Thoracic aorta (tissue), 2 donors: ENCODE measurements at regions not wholly inside any gene's neighbourhood (a gene's known extent, or its start where the extent isn't known, plus 50 kb on each side); places are given as distances from the start of the nearest gene placed in this dataset.

Experiments used
- ATAC-seq: fragments of 150-250 bp; one replicate; pipeline ENCODE4 v1.8.0; 2017; ENCODE audit warnings: low read depth; ENCODE audit not compliant: insufficient number of reproducible peaks, low FRiP score
- DNase-seq: peaks from one replicate; pipeline ENCODE4 v3.0.0-alpha.2; 2020; ENCODE audit warnings: low spot score
- H3K27ac ChIP-seq, 2 donors: fragments of 200-600 bp; sonication (generic); 1 replicate in 1 of 2; 2 replicates in 1 of 2; pipeline ENCODE4 v1.5.1; 2016; ENCODE audit warnings: mild to moderate bottlenecking in 2 of 2, moderate library complexity in 2 of 2
- H3K27me3 ChIP-seq: fragments of 200-600 bp; sonication (generic); replicated peaks from 2 replicates; pipeline ENCODE4 v1.6.0; 2016; ENCODE audit warnings: mild to moderate bottlenecking; ENCODE audit not compliant: insufficient read depth
- H3K36me3 ChIP-seq: fragments of 200-600 bp; sonication (generic); one replicate; pipeline ENCODE4 v1.5.1; 2016
- H3K4me1 ChIP-seq, 2 donors: fragments of 200-600 bp; sonication (generic); 1 replicate in 1 of 2; 2 replicates in 1 of 2; pipeline versions ENCODE4 v1.5.1 to v1.6.0; 2016; ENCODE audit warnings: low read depth in 2 of 2, mild to moderate bottlenecking in 1 of 2; ENCODE audit not compliant: control insufficient read depth in 1 of 2
- H3K4me3 ChIP-seq: fragments of 200-600 bp; sonication (generic); 2 replicates; pipeline ENCODE4 v1.5.1; 2016; ENCODE audit warnings: mild to moderate bottlenecking
- H3K9me3 ChIP-seq: fragments of 200-600 bp; sonication (generic); 2 replicates; pipeline ENCODE4 v1.5.1; 2016
- TF ChIP-seq, protein P1 (sequence below): fragments of 200-600 bp; sonication (generic); IDR thresholded peaks from one replicate; pipeline ENCODE4 v1.5.1; 2019; ENCODE audit warnings: antibody characterized with exemption

DNA sequence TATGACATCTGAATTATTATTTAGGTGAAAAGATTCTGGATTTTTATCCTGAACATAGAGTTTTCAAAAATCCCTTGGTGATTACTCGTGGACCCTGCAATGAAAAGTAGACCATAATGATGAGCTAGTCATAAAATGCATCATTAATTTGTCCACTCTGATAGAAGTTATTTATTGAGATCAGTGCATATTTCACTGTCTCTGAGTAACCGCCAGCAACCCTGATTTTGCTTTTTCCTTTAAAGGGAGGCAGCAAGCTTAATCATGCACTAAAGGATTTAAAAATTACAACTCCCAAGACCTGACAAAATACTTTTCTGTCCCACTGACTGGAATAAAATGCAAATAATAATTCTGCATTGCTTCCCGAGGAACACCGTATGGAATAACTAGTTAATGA lies 259.6 kb upstream of the DPPA4 start:
- DNase-seq (no peak), ATAC-seq (no peak)
- Histone ChIP-seq H3K4me3 (no peak overlapping the region), H3K27me3 (no peaks in the 10 kb centered on the region), H3K4me1 (no peaks in the 10 kb centered on the region), H3K27ac (no peak overlapping the region), H3K9me3 (peaks cover 10% of the 10 kb centered on the region), H3K36me3 (no peaks in the 10 kb centered on the region)
- TF ChIP-seq, protein P1, sequence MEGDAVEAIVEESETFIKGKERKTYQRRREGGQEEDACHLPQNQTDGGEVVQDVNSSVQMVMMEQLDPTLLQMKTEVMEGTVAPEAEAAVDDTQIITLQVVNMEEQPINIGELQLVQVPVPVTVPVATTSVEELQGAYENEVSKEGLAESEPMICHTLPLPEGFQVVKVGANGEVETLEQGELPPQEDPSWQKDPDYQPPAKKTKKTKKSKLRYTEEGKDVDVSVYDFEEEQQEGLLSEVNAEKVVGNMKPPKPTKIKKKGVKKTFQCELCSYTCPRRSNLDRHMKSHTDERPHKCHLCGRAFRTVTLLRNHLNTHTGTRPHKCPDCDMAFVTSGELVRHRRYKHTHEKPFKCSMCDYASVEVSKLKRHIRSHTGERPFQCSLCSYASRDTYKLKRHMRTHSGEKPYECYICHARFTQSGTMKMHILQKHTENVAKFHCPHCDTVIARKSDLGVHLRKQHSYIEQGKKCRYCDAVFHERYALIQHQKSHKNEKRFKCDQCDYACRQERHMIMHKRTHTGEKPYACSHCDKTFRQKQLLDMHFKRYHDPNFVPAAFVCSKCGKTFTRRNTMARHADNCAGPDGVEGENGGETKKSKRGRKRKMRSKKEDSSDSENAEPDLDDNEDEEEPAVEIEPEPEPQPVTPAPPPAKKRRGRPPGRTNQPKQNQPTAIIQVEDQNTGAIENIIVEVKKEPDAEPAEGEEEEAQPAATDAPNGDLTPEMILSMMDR = no peak

DNA sequence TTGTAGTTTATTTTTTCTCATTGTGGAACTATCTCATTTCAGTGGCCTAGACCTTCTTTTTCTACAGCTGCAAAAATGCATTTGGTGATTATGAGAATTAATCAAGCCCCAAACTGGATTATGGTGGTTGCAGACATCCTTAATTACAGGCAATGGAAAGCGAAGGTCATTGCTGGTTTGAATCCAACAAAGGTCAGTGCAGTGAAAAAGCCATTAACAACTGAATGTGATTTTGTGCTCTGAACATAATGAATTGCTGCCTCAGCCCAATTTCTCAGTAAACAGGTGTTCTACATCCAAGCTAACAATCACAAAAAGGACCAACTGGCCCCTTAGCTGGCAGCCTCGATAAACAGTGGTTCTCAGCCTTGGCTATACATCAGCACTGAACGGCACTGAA lies 260.1 kb upstream of the DPPA4 start:
- Histone ChIP-seq H3K27me3 (no peaks in the 10 kb centered on the region), H3K9me3 (peaks cover 10% of the 10 kb centered on the region), H3K4me1 (no peaks in the 10 kb centered on the region), H3K36me3 (no peaks in the 10 kb centered on the region), H3K4me3 (no peak overlapping the region), H3K27ac (no peak overlapping the region)
- DNase-seq = no peak
- TF ChIP-seq, protein P1 = no peak
- ATAC-seq = no peak

DNA sequence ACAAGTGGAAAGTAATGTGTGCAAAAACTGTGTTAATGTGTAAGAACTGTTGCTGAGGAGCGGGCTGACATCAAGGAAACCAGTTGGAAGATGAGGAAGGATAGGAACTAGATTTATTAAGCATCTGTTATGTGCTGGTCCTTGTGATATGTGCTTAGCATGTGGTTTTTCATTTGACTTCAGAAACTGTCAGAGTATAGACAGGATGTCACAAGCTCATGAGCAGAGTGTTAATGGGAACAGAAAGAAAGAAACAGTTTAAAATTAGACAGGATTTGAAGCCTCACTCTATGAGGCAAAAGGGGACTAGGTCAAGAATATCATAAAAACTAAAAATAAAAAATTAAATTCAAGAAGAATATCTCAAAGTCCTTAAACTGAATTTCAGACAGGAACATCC lies 270.6 kb upstream of the DPPA4 start:
- Histone ChIP-seq H3K9me3 (no peaks in the 10 kb centered on the region), H3K4me1 (no peaks in the 10 kb centered on the region), H3K27ac (no peak overlapping the region), H3K27me3 (no peaks in the 10 kb centered on the region), H3K4me3 (no peak overlapping the region), H3K36me3 (no peaks in the 10 kb centered on the region)
- TF ChIP-seq, protein P1 = no peak
- ATAC-seq = no peak
- no peak for DNase-seq

DNA sequence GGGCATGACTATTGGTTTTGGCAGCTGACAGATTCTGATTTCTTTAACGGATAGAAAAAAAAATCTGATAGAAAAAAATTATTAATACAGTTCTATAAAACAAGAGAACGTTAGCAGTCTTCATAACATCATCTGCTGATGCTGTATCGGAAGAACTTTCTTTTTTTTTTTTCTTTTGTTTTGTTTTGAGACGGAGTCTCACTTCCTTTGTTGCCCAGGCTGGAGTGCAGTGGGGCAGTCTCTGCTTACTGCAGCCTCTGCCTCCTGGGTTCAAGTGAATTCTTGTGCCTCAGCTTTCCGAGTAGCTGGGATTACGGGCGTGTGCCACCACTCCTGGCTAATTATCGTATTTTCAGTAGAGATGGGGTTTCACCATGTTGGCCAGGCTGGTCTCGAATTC lies 271.2 kb upstream of the DPPA4 start:
- DNase-seq (no peak), ATAC-seq (no peak)
- Histone ChIP-seq H3K27ac (no peak overlapping the region), H3K4me3 (no peak overlapping the region), H3K4me1 (no peaks in the 10 kb centered on the region), H3K27me3 (no peaks in the 10 kb centered on the region), H3K36me3 (no peaks in the 10 kb centered on the region), H3K9me3 (no peaks in the 10 kb centered on the region)
- TF ChIP-seq, protein P1 = no peak

DNA sequence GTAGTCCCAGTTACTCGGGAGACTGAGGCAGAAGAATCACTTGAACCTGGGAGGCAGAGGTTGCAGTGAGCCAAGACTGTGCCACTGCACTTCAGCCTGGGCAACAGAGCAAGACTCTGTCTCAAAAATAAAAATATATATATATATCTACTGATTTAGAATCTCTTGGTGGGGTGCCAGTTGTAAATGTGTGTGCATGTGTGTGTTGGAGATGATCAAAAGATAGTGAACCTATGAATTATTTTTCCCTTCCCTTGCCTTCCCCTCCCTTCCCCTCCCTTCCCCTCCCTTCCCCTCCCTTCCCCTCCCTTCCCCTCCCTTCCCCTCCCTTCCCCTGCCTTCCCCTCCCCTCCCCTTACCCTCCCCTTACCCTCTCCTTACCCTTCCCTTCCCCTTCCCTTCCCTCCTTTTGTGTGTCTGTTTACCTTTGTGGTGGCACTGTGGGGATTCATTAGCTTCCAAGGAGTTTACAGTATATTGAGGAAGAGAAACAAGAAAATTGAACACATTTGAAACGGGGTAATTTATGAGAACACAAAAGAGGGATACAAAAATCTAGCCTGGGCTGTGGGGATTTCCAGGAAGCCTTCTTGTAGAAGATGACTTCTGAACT lies 281.5 kb upstream of the DPPA4 start:
- Histone ChIP-seq H3K27ac (no peak overlapping the region), H3K36me3 (no peaks in the 10 kb centered on the region), H3K4me3 (no peak overlapping the region), H3K27me3 (no peaks in the 10 kb centered on the region), H3K9me3 (no peaks in the 10 kb centered on the region), H3K4me1 (no peaks in the 10 kb centered on the region)
- DNase-seq (no peak), ATAC-seq (no peak)
- TF ChIP-seq, protein P1 = no peak
